Kidney (tissue), 13 donors: ENCODE measurements at regions not wholly inside any gene's neighbourhood (a gene's known extent, or its start where the extent isn't known, plus 50 kb on each side); places are given as distances from the start of the nearest gene placed in this dataset.

ENCODE experiments used
- DNase-seq, 5 donors: peaks; one replicate each; pipeline ENCODE4 v3.0.0-alpha.2; 2013 to 2020
- FAIRE-seq: peaks from 2 replicates; lab custom pipeline; 2012; peaks lifted over from hg19 to GRCh38; lab: Jason Lieb, UNC
- H3K27ac ChIP-seq, 2 donors: one replicate each; pipeline ENCODE4 v1.7.0; 2013; ENCODE audit warnings: low read depth in 2 of 2, low read length in 2 of 2, inconsistent platforms in 1 of 2
- H3K27me3 ChIP-seq: one replicate; pipeline ENCODE4 v1.7.1; 2013; ENCODE audit warnings: low read length, inconsistent platforms; ENCODE audit not compliant: control insufficient read depth, insufficient read depth
- H3K36me3 ChIP-seq, 3 donors: one replicate each; pipeline versions ENCODE4 v1.7.0 to v1.7.1; 2013; ENCODE audit warnings: low read length in 3 of 3, control low read depth in 1 of 3, inconsistent platforms in 1 of 3; ENCODE audit not compliant: insufficient read depth in 3 of 3, control insufficient read depth in 2 of 3
- H3K4me1 ChIP-seq, 3 donors: one replicate each; pipeline versions ENCODE4 v1.7.0 to v1.7.1; 2013; ENCODE audit warnings: low read length in 3 of 3, inconsistent platforms in 1 of 3, low read depth in 1 of 3; ENCODE audit not compliant: control insufficient read depth in 2 of 3, insufficient read depth in 2 of 3
- H3K4me3 ChIP-seq, 3 donors: one replicate each; pipeline versions ENCODE4 v1.7.0 to v1.8.1; 2013; ENCODE audit warnings: low read length in 3 of 3, control low read depth in 1 of 3, inconsistent platforms in 1 of 3
- H3K9ac ChIP-seq, 3 donors: one replicate each; pipeline versions ENCODE4 v1.7.0 to v1.7.1; 2013; ENCODE audit warnings: low read length in 3 of 3, control low read depth in 1 of 3, inconsistent platforms in 1 of 3
- H3K9me3 ChIP-seq, 3 donors: one replicate each; pipeline versions ENCODE4 v1.7.0 to v1.7.1; 2013; ENCODE audit warnings: low read length in 3 of 3, control low read depth in 1 of 3, inconsistent platforms in 1 of 3; ENCODE audit not compliant: control insufficient read depth in 2 of 3, insufficient read depth in 1 of 3
- CTCF ChIP-seq: IDR thresholded peaks from 3 replicates; pipeline ENCODE4 v1.5.1; 2012; ENCODE audit warnings: mild to moderate bottlenecking, moderate library complexity, borderline replicate concordance; ENCODE audit not compliant: insufficient read depth; ENCODE audit errors: extremely low read depth
- intact Hi-C: fragments of 100-400 bp; cut with DNase I; formaldehyde crosslinking; loops from one replicate; pipeline ENCODE4 v1.11.1; 2022
- donor health status: control.
- donor health status: control.
- donor health status: control.
- donor health status: control.
- donor health status: control.
- donor health status: DM: yes; HTN: yes; CAD: no.
- donor health status: Normal renal cell carcinoma (clear cell type).

GRCh38 chr4:11542952-11543351 lies 114.3 kb upstream of the HS3ST1 start:
- Histone ChIP-seq H3K4me3 (no peak overlapping the region), H3K9ac (no peak overlapping the region), H3K27ac (no peak overlapping the region), H3K36me3 (no peaks in the 10 kb centered on the region), H3K9me3 (no peaks in the 10 kb centered on the region), H3K27me3 (no peaks in the 10 kb centered on the region), H3K4me1 (no peaks in the 10 kb centered on the region)
- intact Hi-C loops: no loop called here
- no peak for DNase-seq
- FAIRE-seq: no peak
- no peak for TF ChIP-seq CTCF

GRCh38 chr4:11537846-11538245 lies 109.2 kb upstream of the HS3ST1 start:
- intact Hi-C loops: no loop called here
- Histone ChIP-seq H3K9me3 (no peaks in the 10 kb centered on the region), H3K27ac (no peak overlapping the region), H3K4me1 (no peaks in the 10 kb centered on the region), H3K27me3 (no peaks in the 10 kb centered on the region), H3K36me3 (no peaks in the 10 kb centered on the region), H3K4me3 (no peak overlapping the region), H3K9ac (no peak overlapping the region)
- DNase-seq: no peak
- TF ChIP-seq CTCF: no peak
- FAIRE-seq: no peak

- intact Hi-C loops: no loop called here
- Histone ChIP-seq H3K4me1 (no peaks in the 10 kb centered on the region), H3K9ac (no peak overlapping the region), H3K27ac (no peak overlapping the region), H3K4me3 (no peak overlapping the region), H3K9me3 (no peaks in the 10 kb centered on the region), H3K27me3 (no peaks in the 10 kb centered on the region), H3K36me3 (no peaks in the 10 kb centered on the region)
- no peak for TF ChIP-seq CTCF
- FAIRE-seq: no peak
- DNase-seq: no peak
Observed at GRCh38 chr4:11535333-11535732, 106.6 kb upstream of the HS3ST1 start.

GRCh38 chr4:11534623-11535302 lies 106.1 kb upstream of the HS3ST1 start:
- no peaks in the 10 kb centered on the region for H3K27me3 ChIP-seq
- H3K4me3 ChIP-seq: no peak overlapping the region
- no peak for FAIRE-seq
- H3K36me3 ChIP-seq: no peaks in the 10 kb centered on the region
- H3K9ac ChIP-seq: no peak overlapping the region
- no peaks in the 10 kb centered on the region for H3K4me1 ChIP-seq
- DNase-seq: no peak
- H3K27ac ChIP-seq: no peak overlapping the region
- intact Hi-C loops: no loop called here
- H3K9me3 ChIP-seq: no peaks in the 10 kb centered on the region
- no peak for TF ChIP-seq CTCF
